ENCODE measurements at regions not wholly inside any gene's neighbourhood (a gene's known extent, or its start where the extent isn't known, plus 50 kb on each side); places are given as distances from the start of the nearest gene placed in this dataset.

DNA sequence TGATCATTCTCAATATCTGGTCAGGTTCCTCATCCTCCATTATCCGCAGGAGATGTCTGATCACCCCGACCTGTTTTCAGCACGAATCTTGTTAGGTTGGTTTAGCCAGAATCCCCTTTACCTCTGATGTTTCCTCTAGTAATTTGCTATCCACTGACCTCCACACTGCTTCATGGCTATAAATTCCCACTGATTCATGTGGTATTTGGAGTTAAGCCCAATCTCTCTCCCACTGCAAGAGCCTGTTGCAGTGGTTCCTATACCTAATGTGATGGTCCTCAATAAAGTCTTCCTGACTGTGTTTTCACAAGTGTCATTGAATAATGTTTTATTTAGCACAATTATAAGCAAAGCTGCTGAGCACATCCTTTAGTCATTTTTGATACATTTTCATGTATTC lies 124.8 kb upstream of the CNTN3 start:
- Histone ChIP-seq H3K27me3 (ENCODE audit: insufficient read depth, low read length) (no peaks in the 10 kb centered on the region), H3K9me2 (ENCODE audit: insufficient read depth) (no peaks in the 10 kb centered on the region), H3K4me3 (replicated peaks in 1 of 2; ENCODE audit: low read depth in 1 of 2, low read length in 2 of 2) (no peak overlapping the region), H4K20me1 (ENCODE audit: insufficient read depth) (no peaks in the 10 kb centered on the region), H3K79me2 (ENCODE audit: insufficient read depth, low read length) (no peaks in the 10 kb centered on the region), H3K9me3 (ENCODE audit: control insufficient read depth in 1 of 2, insufficient read depth in 1 of 2, low read depth in 1 of 2, low read length in 2 of 2) (peaks cover 5 to 11% of the 10 kb centered on the region in 2 experiments; a peak in 1 of 4 replicates), H3K27ac (ENCODE audit: low read depth, low read length) (no peak overlapping the region), H3K36me3 (ENCODE audit: control insufficient read depth in 1 of 2, insufficient read depth in 2 of 2, low read length in 2 of 2) (no peaks in the 10 kb centered on the region), H2AFZ (ENCODE audit: low read depth, low read length, poor library complexity, severe bottlenecking) (no peak overlapping the region), H3K4me2 (ENCODE audit: low read length) (no peak overlapping the region), H3K4me1 (ENCODE audit: control insufficient read depth in 1 of 2, insufficient read depth in 2 of 2, low read length in 2 of 2) (no peaks in the 10 kb centered on the region), H3K9ac (ENCODE audit: low read length) (no peak overlapping the region)
- TF ChIP-seq ZNF274 (IDR thresholded peaks at IDR 0.05; ENCODE audit: low read depth, low read length) = no peak
- no peak for TF ChIP-seq EGR1 (IDR thresholded peaks at IDR 0.05; ENCODE audit: low read depth)
- TF ChIP-seq POLR2AphosphoS5 (IDR thresholded peaks at IDR 0.05; ENCODE audit: low read depth, low read length) = no peak
- TF ChIP-seq ZBTB33 (IDR thresholded peaks at IDR 0.05; ENCODE audit: extremely low read depth, insufficient replicate concordance, low read length) = no peak
- TF ChIP-seq EZH2 (IDR thresholded peaks at IDR 0.05) = no peak
- no peak for TF ChIP-seq POLR2A (IDR thresholded peaks at IDR 0.05; ENCODE audit: borderline replicate concordance, extremely low read depth, insufficient read depth, insufficient read length)
- TF ChIP-seq SIN3A (IDR thresholded peaks at IDR 0.05; ENCODE audit: low read depth) = no peak
- no peak for TF ChIP-seq RAD21 (IDR thresholded peaks at IDR 0.05; ENCODE audit: low read depth)
- no peak for TF ChIP-seq REST (IDR thresholded peaks at IDR 0.05; ENCODE audit: low read depth)
- TF ChIP-seq CBX3 (IDR thresholded peaks at IDR 0.05; ENCODE audit: low read depth) = no peak
- DNase-seq (ENCODE audit: low read depth, low spot score) (no peak), ATAC-seq (no peak)
- CTCF ChIA-PET = no interaction called here
- no TSS peak for BruUV-seq (replicated peaks)
- intact Hi-C loops (cut with micrococcal nuclease) = no loop called here
- RAD21 ChIA-PET (ENCODE audit: low non-redundant PET in 1 of 2, low total read pairs in 2 of 2, uncharacterized antibody in 2 of 2, unreplicated experiment in 2 of 2) = no interaction called here
- POLR2A ChIA-PET = no interaction called here

All from HCT116 (cell line).